ENCODE measurements at regions not wholly inside any gene's neighbourhood (a gene's known extent, or its start where the extent isn't known, plus 50 kb on each side); places are given as distances from the start of the nearest gene placed in this dataset.

GRCh38 chr6:44641344-44642031, 254.0 kb downstream of the CDC5L start:
- no peak for TF ChIP-seq MXI1 (IDR thresholded peaks at IDR 0.05; ENCODE audit: low read depth, low read length)
- TF ChIP-seq CTCF (IDR thresholded peaks at IDR 0.05) = no peak
- no peak for TF ChIP-seq TAF1 (IDR thresholded peaks at IDR 0.05; ENCODE audit: borderline replicate concordance, low read depth, low read length)

All from SK-N-SH (cell line).